GM18508 (cell line): ENCODE measurements at regions not wholly inside any gene's neighbourhood (a gene's known extent, or its start where the extent isn't known, plus 50 kb on each side); places are given as distances from the start of the nearest gene placed in this dataset.

Experiments used
- ATAC-seq: cut with Tn5 transposase; IDR thresholded peaks from one replicate; pipeline ENCODE4 v1.9.1; 2021; ENCODE audit warnings: moderate number of reproducible peaks; ENCODE audit not compliant: insufficient read depth, unreplicated experiment

DNA sequence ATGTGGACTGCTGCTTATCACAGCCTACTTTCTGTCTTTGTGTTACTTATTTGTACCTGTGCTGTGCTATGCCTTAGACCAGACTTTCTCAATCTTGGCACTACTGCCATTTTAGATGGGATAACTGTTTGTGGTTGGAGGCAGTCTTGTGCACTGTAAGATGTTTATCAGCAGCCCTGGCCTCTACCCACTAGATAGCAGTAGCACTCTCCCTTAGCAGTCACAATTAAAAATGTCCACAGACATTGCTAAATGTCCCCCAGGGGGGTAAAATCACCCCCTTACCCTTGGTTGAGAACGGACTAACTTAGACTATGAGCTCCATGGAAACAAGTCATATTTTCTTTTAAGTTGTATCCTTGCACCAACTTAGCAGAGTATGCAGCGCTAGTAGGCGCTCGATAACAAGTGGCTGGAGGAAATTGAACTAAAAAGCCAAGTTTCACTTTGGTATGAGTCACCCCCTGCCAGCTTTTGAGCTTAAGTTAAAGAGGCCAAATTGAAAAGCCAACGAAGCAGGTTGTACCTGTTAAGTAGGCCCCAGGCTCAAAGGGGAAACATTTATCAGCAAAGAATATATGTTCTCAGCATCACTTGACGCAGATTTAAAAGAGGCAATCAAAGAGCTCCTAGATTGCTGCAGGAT, 304.8 kb upstream of the SORL1-AS1 start:
- ATAC-seq, result no peak

DNA sequence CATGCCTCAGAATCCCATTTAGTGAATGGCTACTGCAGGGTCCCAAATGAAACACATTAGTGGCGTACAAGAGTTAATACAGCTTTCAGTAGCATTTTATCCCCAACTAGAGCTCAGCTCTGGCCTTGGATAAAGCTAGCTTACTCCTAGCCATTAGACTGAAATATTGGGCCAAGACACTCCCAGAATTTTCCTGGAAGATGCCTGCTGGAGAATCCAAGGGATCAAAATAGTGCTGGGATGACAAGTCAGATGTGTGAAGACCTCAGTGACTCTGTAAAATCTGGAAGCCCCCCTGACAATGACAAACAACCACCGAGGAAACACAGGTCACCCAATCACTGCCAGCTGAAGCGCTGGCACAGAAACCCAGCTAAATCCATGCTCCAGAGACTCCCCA, 303.1 kb upstream of the SORL1-AS1 start:
- ATAC-seq, result no peak

DNA sequence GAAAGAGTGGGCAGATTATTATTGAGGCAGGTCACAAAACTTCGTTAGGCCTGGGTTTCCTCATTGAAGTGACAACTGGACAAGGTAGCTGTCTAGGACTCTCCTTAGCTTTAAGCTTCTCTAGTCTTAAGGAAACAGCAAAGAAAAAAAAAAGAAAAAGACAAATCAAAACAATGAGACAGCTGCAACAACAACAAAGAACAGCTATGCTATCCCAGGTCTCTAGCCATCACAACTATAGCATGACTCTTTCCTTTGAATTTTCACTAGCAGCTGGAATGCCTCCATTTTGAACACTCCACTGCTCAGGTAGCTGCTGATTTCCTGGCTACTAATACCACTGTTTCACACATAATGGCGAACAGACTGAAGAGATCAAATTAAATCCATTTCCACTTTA, 302.4 kb upstream of the SORL1-AS1 start:
- ATAC-seq, result no peak

DNA sequence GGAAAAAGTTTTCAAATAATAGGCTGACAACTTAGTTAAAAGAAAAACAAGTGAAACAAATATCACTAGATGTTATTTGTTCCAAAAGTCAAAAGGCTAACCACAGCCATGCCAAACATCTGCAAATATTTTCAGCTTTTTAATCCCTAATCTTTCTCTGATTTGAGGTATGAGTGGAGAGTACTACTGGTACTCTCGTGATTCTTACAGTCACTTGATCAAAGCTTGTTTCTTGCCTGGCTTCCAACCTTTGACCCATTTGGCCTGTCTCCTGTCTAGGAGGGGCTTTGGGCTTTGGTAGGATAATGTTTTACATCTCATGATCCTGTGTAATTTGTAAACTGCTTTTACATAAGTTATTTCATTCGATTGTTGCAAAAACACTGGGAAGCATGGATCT, 301.8 kb upstream of the SORL1-AS1 start:
- no peak for ATAC-seq

DNA sequence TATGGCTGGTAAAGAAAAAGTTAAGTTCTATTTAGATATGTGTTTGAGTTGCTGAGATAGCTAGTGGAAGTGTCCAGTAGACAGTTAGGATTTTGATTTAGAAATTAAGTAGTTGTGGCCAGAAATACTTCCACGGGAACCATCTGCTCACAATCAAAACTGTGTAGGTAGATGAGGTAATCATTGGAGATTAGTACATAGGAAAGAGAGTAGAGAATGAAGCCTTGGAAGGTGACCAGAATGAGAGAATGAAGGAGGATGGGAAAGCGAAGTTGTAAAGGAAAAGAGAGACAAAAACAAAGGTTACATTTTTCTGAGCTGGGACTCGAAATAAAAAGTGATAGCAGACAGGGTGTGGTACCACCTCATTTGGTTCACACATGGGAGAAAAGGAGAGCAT, 296.9 kb upstream of the SORL1-AS1 start:
- ATAC-seq, result no peak

DNA sequence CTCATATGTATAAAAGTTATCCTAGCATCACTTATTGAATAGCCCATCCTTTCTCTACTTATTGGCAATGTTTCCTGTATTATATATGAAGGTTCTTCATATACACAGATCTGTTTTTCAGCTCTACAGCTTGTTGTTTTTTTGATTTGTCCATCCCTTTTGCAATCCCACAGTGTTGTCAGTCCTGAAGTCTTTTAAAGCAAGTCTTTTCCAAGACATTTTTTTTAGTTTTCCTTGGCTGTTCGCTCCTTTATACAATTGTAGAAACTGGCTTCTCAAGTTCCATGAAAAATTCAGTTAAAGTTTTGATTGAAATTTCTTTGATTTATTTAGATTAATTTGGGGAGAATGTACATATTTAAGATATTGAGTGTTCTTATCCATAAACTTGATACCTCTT, 295.3 kb upstream of the SORL1-AS1 start:
- no peak for ATAC-seq

DNA sequence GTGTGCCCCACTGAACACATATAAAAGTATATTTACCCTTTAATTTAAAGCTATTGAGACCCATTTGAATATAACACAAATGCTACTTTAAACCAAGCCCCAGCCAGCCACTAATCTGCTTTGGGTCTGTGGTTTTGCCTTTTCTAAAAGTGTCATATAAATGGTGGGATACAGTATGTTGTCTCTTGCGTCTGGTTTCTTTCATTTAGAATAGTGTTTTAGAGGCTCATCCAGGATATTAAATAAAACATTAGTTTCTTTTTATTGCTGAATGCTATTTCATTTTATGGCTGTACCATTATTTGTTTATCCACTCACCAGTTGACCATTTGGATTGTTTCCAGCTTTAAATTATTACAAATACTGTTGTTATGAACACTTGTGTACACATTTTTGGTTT, 290.5 kb upstream of the SORL1-AS1 start:
- ATAC-seq, result no peak

DNA sequence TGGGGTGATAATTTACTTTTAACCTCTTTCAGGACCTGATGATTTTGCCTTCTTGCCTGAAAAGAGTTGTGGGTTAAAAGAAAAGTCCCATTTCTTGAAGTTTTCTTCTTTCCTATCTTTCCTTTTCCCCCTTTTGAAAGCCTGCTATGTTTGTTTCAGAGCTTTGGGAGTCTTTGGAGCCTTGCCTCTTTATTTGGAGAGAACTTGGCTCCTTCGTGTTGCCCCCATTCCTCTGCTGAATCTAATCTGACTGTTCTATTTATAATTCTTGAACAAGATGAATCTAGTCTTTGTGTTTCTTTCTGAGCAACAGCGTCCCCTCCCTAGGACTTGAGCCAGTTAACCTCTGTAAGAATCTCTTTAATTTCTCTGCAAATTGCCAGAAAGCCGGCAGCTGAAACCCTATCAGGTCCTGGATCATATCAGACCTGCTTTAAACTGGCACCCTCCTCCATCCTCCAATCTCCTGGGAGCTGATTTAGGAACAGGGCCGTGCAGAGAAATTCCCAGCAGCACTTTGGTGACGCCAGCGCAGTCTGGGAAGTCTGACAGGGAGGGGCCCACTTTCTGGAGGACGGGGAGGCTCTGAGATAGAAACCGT, 289.1 kb upstream of the SORL1-AS1 start:
- ATAC-seq, result no peak

DNA sequence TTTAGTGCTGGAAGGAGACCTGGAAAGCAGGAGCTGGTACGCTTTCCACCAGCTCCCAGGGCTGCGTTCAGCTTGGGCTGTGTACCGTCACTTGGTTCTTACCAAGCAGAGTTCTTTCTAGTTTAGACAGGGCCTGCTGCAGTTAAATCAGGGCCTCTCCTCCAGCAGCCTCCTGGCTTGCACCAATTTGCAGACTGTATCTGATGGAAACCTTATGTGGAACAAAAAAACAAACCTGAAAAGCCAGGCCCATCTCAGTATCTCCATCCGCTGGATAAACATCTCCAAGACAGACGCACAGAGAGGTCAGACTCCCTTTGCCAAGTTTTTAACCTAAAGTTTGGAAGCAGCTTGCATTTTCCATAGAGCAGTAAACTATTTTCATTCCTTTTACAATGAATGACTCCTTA, 288.6 kb upstream of the SORL1-AS1 start:
- ATAC-seq, result no peak

DNA sequence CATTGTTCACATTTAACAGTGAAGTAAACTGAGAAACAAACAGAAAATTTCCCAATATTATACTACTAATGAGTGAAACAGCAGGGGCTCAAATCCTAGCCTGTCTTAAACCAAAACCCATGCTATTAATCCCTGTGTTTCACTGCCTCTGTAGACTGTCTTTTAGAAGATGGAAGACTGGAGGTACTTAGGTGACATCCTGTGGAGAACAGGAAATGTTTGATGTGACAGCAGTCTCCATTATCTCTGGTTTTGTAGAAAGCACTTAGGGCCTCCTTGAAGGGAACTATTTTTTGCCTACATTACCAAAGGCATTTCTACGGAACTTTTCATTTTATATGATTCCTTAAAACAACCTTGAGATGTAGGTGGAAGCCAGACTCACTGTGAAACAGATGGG, 288.1 kb upstream of the SORL1-AS1 start:
- no peak for ATAC-seq

DNA sequence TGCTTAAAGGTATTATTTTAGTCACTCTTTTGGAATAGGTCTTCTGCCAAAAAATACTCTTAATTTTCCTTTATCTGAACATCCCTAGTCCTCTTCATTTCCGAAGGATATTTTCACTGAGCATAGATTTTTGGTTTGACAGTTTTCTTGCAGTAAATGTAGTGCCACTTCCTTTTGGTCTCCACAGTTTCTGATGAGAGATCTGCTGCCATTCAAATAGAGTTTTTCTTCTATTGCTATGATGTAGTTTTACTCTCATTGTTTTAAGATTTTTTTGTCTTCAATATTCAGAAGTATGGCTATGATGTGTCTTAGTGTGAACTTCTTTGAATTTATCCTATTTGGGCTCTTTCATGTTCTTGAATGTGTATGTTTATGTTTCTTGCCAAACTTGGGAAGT, 281.1 kb upstream of the SORL1-AS1 start:
- no peak for ATAC-seq

DNA sequence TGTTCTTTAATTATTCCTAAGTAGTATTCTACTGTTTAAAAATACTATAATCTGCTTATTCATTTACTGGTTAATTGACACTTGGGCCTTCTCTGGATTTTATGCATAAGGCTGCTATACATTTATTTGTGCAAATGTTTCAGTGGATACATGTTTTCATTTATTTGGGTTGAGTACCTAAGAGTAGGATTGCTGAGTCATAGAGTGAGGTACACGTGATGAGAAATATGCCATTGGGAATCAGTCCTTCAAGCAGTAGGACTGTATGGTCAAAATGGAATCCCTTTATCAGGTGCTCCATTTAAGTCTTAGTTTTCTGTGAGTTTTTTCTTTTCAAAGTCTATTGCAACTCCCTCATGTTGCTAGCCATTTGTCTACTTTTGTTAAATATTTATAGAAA, 275.2 kb upstream of the SORL1-AS1 start:
- no peak for ATAC-seq

DNA sequence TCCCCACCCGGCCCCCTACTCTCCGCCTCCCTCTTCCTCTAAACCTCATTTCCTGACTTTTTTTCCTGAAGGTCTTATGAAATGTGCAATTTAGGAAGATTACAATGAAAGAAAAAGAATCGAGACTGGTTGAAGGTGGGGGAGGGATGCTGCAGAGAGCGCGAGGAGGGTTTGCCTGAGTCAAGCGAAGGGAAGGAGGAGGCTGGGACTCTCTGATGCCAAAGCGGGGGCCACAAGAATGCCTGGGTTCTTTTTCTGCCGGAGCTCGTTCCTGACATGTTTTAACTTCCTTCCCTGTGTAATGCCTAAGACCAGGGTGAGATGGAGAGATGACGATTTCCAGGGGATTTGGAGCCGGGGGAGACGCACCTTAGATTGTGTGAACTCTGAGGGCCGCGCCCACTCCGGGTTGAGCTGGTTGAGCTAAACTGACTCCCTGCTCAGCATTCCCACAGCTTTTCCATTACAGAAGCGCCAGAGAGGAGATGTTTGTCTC, 270.5 kb upstream of the SORL1-AS1 start:
- ATAC-seq, result no peak

DNA sequence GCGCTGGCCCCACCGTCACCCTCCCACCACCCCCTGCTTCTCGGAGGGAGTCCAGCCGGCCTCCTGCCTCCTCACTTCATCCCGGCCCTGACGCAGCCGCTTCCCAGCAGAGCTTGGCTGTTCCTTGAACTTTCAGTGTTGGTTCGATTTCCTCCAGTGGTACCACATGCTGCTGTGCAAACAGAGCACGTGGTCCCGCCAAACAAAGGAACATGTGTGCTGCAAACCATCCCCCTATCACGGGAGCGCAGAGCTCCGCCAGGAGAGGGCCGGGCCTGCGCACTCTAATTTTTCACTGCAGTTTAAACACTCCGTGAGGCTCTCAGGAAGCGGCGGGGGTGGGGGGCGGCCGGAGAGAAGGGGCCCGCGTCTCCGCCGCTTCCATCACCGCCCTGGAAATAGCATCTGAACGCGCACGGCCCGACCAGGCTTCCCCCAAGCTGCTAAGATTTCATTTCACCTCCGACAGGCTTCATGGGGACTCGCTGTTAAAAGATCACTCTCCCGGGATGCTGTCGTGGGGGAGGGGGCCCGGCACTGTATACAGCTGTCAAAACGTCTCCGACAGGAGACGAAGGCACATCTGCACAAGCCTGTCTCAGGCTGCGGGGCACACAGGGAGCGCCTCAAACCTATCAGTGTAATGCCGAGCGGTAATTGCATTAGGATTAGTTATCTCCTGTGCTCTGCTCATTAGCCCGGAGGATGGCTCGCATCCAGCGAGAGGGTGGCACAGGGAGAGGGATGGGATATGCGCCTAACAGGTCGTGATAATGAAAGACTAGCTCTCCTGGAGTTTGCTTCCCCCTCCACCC, 269.9 kb upstream of the SORL1-AS1 start:
- no peak for ATAC-seq

DNA sequence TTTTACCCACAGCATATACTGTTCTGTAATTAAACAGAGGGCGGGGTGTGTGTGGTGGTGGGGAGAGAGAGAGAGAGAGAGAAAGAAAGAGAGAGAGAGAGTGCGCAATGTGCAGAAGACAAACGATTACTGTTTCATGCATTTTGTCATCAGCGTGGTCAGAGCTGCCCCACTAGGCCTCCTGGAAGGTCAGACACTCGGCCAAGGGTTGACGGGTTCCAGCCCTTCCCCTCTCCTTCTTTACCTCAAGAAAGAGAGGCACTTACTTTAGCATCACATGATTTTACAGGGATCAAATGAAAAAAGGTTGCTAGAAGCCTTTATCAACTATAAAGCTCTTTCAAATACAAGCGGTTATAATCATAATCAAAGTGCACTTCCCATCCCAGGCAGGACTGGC, 269.2 kb upstream of the SORL1-AS1 start:
- ATAC-seq, result no peak

DNA sequence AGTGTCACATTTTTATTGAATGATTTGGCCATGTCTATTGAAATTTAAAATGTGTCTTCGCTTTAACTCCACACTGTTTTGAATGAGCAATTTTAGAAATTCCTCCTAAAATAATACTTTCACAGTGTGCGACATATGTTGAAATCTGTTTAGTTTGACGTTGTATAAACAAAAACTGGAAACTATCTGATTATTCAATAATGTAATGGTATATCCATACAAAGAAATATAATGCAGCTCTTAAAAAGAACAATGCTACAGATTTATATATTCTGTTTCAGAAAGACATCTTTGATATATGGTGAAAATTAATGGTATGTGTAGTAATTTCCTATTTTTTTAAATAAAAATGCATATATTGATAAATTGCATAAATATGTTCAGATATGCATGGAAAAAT, 268.7 kb upstream of the SORL1-AS1 start:
- ATAC-seq, result no peak

DNA sequence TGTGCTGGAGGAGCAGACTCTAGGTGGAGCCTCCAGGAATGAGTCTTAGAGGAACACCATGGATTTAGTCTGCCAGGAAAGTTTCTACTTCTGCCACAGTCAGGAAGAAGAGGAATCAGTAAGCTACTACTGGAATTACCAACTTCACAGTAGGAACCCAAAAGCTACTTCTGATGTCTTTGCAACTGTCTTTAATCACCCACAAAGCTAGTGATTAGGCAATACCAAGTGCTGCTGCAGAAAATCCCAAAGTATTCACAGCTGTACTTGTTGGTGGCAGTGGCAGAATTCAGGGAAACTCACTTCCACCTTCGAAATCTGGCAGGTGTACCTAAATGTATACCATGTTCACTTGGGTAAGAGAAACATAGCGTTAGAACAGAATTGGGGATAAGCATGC, 264.5 kb upstream of the SORL1-AS1 start:
- no peak for ATAC-seq

DNA sequence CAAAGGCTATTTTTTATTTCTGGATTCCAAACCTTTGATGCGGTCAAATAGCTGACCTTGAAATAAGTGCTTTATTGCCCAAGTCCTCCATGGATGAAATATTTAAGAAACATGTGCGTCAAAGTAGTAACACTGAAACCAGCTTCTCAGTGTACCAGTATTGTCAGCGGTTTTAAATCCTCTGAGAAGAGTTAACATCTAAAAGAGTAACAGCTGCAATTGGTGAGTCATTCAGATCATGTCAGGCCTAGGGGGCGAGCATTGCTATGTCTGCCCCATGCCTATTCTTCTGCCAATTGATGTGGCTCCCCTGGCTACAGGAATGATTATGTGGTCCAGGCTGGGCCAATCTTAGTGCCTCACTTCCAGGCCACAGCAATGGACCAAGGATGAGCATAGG, 263.3 kb upstream of the SORL1-AS1 start:
- ATAC-seq, result no peak

DNA sequence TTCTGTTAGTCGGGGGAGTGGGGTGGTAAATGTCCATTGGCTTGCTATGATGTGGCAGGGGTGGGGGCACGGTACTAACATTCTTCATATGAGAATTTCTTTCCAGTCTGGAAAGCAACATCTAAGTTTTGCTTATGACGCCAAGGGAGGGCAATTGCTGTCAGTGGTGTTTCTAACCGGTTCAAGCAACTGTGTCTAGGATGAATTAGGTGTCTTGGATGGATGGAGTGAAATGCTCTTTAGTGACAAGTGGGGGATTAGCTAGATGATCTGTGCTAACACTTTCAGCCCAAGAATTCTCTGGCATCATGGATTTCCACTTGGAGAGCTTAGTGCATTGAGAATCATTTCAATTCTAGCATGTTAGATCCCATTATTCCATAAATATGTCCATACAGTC, 262.6 kb upstream of the SORL1-AS1 start:
- no peak for ATAC-seq

DNA sequence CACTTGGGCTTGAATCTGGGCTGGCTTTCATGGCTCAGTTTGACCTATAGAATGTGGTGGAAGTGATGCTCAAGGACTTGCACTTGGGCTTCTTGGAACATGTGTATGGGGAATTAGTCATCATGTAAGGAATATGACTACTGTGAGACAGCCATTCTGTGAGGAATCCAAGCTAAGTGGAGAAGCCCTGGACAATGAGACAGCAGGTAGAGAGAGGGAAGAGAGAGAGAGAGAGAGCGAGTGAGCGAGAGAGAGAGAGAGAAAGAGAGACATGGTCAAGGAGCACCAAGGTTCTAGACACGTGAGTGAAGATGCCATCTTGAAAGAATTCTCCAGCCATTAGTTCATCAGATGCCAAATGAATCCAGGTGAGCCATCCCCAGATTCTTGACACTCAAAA, 261.6 kb upstream of the SORL1-AS1 start:
- no peak for ATAC-seq

DNA sequence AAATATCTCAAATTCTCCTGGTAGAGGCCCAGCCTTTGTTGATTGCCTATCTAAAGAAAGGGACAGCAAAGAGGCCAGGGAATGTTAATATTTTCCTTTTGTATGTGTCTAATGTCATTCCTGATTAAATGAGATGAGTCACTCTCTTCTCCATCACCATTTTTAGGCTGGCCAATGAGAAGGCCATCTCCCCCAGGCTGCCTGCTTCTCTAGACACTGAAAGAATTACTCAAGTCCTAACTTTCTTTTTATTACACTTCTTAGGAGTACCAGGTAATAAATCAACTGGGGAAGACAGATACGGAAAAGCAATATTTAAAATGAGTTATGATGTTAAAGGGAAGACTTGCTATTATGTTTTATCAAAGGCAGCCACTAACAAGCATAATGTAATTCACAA, 259.2 kb upstream of the SORL1-AS1 start:
- no peak for ATAC-seq

DNA sequence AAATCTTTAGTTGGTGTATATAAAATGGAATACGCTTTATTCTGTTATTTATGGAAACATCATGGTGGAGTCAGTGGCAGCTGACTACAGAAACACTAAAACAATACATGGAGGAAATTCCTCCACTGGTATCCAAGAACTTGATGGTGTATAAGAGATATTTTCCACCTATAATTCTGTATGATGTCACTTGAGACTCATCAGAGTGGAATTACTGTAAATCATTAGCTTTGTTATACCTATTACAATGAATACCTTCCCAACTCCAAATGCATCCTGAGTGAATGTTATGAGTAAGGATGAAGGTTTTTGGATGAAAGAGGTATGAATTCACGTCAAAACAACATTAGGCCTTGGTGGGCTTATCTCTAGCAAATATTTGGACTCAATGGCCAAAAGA, 258.5 kb upstream of the SORL1-AS1 start:
- ATAC-seq, result no peak
